Kidney epithelial cell (primary cell): ENCODE measurements at regions not wholly inside any gene's neighbourhood (a gene's known extent, or its start where the extent isn't known, plus 50 kb on each side); places are given as distances from the start of the nearest gene placed in this dataset.

Experiments used
- DNase-seq: peaks from one replicate; pipeline ENCODE4 v3.0.0-alpha.2; 2010; ENCODE audit warnings: low read depth
- H3K27me3 ChIP-seq: 2 replicates; pipeline ENCODE4 v1.6.0; 2011; ENCODE audit warnings: low read length; ENCODE audit not compliant: control insufficient read depth, insufficient read depth
- H3K36me3 ChIP-seq: 2 replicates; pipeline ENCODE4 v1.5.1; 2011; ENCODE audit warnings: low read length; ENCODE audit not compliant: control insufficient read depth, insufficient read depth
- H3K4me3 ChIP-seq: 2 replicates; pipeline ENCODE4 v1.5.1; 2011; ENCODE audit warnings: low read depth, mild to moderate bottlenecking, control low read depth, low read length
- CTCF ChIP-seq: IDR thresholded peaks from 2 replicates; pipeline ENCODE4 v1.5.1; 2011; ENCODE audit warnings: mild to moderate bottlenecking, moderate library complexity, low read length, control low read depth, inconsistent platforms; ENCODE audit not compliant: insufficient read depth, poor library complexity, severe bottlenecking

- no peak for TF ChIP-seq CTCF
- no peak for DNase-seq
- Histone ChIP-seq H3K4me3 (no peak overlapping the region), H3K36me3 (no peaks in the 10 kb centered on the region), H3K27me3 (no peaks in the 10 kb centered on the region)
Measured at GRCh38 chr15:95853350-95853749, 477.1 kb upstream of the NR2F2 start.

GRCh38 chr15:95857124-95857757 lies 473.3 kb upstream of the NR2F2 start:
- no peaks in the 10 kb centered on the region for H3K36me3 ChIP-seq
- DNase-seq: no peak
- H3K4me3 ChIP-seq: no peak overlapping the region
- no peak for TF ChIP-seq CTCF
- H3K27me3 ChIP-seq: no peaks in the 10 kb centered on the region

GRCh38 chr15:95857758-95858157 lies 472.7 kb upstream of the NR2F2 start:
- H3K27me3 ChIP-seq: no peaks in the 10 kb centered on the region
- no peak overlapping the region for H3K4me3 ChIP-seq
- no peak for DNase-seq
- TF ChIP-seq CTCF: no peak
- no peaks in the 10 kb centered on the region for H3K36me3 ChIP-seq

- DNase-seq: no peak
- no peak overlapping the region for H3K4me3 ChIP-seq
- no peak for TF ChIP-seq CTCF
- no peaks in the 10 kb centered on the region for H3K36me3 ChIP-seq
- no peaks in the 10 kb centered on the region for H3K27me3 ChIP-seq
Measured at GRCh38 chr15:95860406-95860805, 470.1 kb upstream of the NR2F2 start.

GRCh38 chr15:95864467-95864886 lies 466.0 kb upstream of the NR2F2 start:
- no peak for TF ChIP-seq CTCF

GRCh38 chr15:95865330-95865739 lies 465.2 kb upstream of the NR2F2 start:
- H3K4me3 ChIP-seq: no peak overlapping the region
- DNase-seq: no peak
- no peak for TF ChIP-seq CTCF
- H3K27me3 ChIP-seq: no peaks in the 10 kb centered on the region
- no peaks in the 10 kb centered on the region for H3K36me3 ChIP-seq

More at GRCh38 chr15:95864467-95864886, 466.0 kb upstream of the NR2F2 start:
- no peak overlapping the region for H3K4me3 ChIP-seq
- no peaks in the 10 kb centered on the region for H3K36me3 ChIP-seq
- no peaks in the 10 kb centered on the region for H3K27me3 ChIP-seq
- DNase-seq: no peak
